Vagina (tissue), 2 donors: ENCODE measurements at regions not wholly inside any gene's neighbourhood (a gene's known extent, or its start where the extent isn't known, plus 50 kb on each side); places are given as distances from the start of the nearest gene placed in this dataset.

Source experiments
- POLR2A ChIP-seq, 2 donors: fragments of 450-650 bp; IDR thresholded peaks; one replicate each; pipeline ENCODE4 v1.6.1; 2017; ENCODE audit warnings: antibody characterized with exemption in 2 of 2, mild to moderate bottlenecking in 2 of 2, moderate library complexity in 2 of 2
- POLR2AphosphoS5 ChIP-seq, 2 donors: sonication (generic); formaldehyde crosslinking; IDR thresholded peaks; one replicate each; pipeline ENCODE4 v1.9.0; 2017; ENCODE audit warnings: antibody characterized with exemption in 2 of 2, mild to moderate bottlenecking in 2 of 2, low read depth in 1 of 2; ENCODE audit not compliant: insufficient read depth in 1 of 2
- TF ChIP-seq, protein P1 (sequence below), 3 experiments: fragments of 450-650 bp in 2 of 3; fragments of 200-600 bp in 1 of 3; sonication (generic) in 1 of 3; IDR thresholded peaks; one replicate each; pipeline ENCODE4 v1.5.1; 2017 to 2019; ENCODE audit warnings: antibody characterized with exemption in 3 of 3, mild to moderate bottlenecking in 2 of 3, moderate library complexity in 2 of 3

DNA sequence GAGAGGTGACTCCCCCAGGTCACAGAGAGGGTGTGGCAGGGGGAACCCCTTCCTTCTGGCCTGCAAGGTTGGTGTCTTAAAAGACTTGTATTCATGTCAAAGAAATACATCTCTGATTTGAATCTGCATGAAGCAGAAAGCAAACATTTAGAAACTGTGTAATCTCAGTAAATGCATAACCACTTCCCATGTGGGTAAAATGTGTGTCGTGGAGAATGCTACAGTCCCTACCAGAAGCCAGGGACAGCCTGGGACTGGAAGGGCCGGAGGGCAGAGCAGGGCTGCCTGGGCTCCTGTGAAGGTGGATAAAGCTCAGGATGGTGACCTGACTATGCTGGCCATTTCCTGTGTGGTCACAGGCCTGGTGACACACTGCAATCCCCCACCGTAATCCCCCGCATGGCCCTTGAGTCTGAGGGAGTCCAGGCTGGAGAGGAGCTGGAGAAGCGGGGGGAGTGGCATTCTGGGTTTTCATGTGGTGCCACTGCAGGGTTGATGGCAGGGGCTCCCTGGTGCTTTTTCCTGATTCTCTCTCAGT is 102.2 kb downstream of the LRRC30 start:
- TF ChIP-seq POLR2A (IDR thresholded peaks at IDR 0.05) (no peak), POLR2AphosphoS5 (IDR thresholded peaks at IDR 0.05; ENCODE audit: insufficient read depth in 1 of 2, low read depth in 1 of 2) (no peak)
- TF ChIP-seq, protein P1, sequence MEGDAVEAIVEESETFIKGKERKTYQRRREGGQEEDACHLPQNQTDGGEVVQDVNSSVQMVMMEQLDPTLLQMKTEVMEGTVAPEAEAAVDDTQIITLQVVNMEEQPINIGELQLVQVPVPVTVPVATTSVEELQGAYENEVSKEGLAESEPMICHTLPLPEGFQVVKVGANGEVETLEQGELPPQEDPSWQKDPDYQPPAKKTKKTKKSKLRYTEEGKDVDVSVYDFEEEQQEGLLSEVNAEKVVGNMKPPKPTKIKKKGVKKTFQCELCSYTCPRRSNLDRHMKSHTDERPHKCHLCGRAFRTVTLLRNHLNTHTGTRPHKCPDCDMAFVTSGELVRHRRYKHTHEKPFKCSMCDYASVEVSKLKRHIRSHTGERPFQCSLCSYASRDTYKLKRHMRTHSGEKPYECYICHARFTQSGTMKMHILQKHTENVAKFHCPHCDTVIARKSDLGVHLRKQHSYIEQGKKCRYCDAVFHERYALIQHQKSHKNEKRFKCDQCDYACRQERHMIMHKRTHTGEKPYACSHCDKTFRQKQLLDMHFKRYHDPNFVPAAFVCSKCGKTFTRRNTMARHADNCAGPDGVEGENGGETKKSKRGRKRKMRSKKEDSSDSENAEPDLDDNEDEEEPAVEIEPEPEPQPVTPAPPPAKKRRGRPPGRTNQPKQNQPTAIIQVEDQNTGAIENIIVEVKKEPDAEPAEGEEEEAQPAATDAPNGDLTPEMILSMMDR (IDR thresholded peaks at IDR 0.05) = no peak
